HG03108 (cell line): ENCODE measurements at regions not wholly inside any gene's neighbourhood (a gene's known extent, or its start where the extent isn't known, plus 50 kb on each side); places are given as distances from the start of the nearest gene placed in this dataset.
"Not testable (repeated sequence)": the region's sequence is repeated elsewhere in the genome, so short reads cannot be mapped to it uniquely, and the experiment has no call there.

Experiments
- ATAC-seq: cut with Tn5 transposase; IDR thresholded peaks from one replicate; pipeline ENCODE4 v1.9.1; 2021; ENCODE audit warnings: moderate library complexity; ENCODE audit not compliant: unreplicated experiment

DNA sequence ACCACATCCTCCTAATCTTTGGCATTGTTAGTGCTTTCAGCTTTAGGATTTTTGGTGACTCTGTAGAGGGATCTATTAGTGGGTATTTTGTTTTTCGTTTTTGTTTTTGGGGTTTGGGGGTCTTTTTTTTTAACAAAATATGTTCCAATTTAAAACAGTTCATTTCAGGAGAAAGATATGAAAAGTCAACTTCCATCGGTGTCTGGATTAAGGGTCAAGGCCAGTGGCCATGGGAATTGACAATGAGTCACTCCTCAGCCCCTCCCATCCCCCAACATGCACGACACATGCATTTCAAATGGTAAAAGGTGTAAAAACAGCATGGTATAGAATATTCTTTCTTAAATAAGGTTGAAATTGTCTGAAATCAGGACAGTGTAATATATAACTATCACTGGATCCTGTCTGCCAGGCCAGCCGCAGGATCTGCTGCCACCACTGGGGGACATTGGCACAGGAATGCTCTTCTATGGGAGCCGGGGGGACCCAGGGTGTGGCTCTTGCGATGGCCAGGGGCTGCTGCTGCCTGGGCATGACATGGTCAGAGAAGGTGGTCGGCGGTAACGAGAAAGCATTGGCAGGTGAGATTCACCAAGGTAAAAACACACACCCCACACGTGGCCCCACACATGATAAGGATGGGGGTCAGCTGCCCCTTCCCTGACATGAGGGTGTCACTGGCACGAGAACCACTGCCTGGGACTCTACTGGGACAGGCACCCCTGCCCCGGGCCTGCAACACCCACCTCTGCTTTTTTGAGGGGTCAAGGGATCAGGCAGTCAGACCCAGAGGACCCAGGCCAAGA, 126.2 kb upstream of the KCTD7 start:
- no peak for ATAC-seq

DNA sequence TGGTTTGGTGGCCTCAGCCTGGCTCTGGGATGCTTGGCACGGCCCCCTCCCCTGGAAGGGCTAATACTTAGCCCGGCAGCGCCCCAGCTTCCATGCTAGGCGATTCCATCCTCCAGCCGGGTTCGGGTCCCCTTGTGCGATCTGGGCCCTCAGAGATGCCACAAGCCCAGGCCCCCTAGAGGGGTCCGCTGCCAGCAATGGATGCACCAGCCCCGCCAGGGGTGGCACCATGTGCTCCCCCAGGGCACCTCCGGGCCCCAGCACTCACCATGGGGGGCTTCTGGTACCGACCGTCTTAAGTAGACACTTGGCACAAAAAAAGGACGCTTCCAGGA, 125.7 kb upstream of the KCTD7 start:
- no peak for ATAC-seq

DNA sequence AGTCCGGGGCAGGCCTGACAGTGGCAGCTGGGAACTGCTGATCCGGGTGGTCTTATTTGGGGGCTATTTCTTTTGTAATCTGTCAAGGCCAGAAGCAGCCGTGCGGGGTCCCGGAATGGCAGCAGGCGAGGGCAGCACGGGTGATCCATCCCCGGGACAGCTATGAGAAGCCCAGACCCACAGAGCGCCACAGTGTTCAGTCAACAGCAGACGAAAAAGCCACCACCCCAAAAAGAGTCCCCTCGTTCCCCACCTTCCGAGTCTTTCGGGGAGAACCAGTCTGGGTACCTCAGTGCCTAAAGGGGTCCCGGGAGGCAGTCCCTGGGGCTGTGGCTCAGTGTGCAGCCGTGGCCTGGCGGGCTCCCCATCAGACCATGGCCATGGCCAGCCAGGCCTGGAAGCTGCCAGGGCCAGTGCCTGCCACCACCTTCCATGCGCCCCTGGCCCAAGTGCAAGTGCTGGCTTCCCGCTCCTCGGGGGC, 125.1 kb upstream of the KCTD7 start:
- no peak for ATAC-seq

DNA sequence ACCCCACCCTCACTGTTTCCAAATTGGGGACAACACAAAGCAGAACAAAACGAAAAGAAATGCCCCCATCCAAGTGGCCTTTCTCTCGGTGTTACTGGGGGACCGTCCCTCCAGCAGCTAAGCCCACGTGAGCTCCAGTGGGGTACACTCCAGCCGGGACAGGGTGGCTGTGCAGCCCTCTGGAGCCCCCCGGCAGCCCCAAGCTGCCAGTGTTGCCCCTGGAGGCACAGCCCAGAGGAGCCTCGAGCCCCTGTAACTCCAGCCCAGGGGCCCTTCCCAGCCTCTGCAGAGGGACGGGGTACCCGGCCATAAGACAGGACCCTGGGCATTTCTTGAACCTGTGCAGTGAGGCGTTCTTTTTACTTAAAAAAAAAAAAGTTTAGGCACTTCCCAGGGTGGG, 124.5 kb upstream of the KCTD7 start:
- ATAC-seq: no peak

DNA sequence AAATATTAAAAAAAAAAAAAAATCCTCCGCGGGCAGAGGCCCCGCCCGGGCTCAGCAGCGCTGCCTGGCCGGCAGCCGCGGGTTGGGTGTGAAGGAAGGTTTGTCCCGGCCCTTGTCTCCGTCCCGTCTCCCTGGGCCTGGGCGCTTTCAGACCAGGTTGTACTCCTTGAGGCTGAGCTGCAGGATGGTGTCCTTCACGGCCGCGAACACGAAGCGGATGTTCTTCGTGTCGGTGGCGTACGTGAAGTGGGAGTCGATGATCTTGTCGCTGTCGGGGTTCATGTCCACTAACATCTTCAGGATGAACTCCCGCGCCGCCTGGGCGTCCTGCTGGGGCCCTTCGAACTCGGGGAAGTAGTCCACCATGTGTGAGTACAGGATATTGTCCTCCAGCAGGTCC, 123.7 kb upstream of the KCTD7 start:
- no peak for ATAC-seq

DNA sequence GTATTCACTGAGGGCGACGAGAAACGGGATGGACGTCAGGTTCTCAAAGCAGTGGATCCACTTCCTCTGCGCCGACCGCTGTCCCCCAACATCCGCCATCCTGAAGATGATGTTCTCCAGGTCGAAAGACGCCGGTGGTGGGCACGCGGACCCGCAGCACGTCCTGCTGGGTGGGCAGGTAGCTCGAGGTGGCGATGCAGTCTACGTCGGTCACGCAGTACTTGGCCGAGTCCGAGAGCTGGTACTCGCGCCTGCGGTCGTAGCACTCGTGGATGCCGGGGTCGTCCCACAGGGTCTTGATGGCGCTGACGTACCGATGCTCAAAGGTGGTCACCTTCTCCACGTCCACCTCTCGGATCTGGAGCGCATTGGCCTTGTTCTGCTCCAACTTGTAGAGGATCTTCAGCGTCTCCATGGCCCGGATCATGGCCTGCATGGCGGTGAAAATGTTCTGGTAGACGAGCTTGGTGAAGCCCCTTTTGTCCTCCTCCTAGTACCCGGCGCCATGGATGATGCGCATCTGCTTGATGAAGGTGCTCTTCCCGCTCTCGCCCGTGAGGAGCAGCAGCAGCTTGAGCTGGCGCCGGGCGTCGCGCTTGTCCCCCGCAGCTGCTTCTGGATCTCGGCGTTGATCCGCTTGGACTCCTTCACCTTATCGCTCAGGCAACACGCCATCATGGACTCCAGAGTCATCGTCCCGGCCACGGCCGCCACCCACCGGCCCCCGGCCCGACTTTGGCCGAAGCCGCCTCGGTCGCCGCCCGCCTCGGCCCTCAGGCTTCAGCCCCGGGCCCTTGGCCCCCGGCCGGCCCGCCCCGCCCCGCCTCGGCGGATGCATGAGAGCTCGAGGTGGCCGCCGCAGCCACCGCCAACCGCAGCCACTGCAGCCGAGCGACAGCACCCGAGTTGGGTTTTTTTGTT, 122.9 kb upstream of the KCTD7 start:
- no peak for ATAC-seq

DNA sequence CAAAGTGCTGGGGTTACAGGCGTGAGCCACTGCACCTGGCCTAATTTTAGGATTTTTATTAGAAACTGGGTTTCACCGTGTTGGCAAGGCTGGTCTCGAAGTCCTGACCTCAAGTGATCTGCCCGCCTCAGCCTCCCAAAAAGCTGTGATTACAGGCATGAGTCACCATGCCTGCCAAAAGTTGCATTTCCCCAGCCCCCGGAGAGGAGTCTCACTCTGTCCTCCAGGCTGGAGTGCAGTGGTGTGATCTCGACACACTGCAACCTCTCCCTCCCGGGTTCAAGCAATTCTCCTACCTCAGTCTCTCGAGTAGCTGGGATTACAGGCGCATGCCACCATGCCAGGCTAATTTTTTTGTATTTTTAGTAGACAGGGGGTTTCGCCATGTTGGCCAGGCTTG, 122.0 kb upstream of the KCTD7 start:
- not testable (repeated sequence) for ATAC-seq

GRCh38 chr7:66507764-66508296, 120.9 kb upstream of the KCTD7 start:
- no peak for ATAC-seq

- no peak for ATAC-seq
Measured at GRCh38 chr7:66508431-66508830, 120.2 kb upstream of the KCTD7 start.

DNA sequence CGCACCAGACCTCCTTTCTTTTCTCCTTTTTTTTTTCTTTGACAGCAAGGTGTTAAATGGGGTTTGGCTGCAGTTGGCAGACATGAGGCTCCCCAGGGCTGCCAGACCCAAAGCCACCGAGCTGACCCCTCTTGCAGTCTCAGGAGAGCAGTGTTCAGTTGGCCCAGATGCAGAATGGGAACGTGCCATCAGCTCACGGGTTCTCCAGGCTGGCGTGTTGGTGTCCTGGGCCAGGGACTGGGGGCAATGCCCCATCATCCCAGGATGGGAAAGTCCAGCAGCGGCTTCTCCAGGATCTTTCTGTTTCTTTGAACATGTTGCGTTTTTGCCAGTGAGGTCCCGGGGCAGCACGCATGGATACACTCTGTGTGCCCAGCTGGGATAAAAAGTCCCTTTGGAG, 114.6 kb upstream of the KCTD7 start:
- ATAC-seq: no peak

DNA sequence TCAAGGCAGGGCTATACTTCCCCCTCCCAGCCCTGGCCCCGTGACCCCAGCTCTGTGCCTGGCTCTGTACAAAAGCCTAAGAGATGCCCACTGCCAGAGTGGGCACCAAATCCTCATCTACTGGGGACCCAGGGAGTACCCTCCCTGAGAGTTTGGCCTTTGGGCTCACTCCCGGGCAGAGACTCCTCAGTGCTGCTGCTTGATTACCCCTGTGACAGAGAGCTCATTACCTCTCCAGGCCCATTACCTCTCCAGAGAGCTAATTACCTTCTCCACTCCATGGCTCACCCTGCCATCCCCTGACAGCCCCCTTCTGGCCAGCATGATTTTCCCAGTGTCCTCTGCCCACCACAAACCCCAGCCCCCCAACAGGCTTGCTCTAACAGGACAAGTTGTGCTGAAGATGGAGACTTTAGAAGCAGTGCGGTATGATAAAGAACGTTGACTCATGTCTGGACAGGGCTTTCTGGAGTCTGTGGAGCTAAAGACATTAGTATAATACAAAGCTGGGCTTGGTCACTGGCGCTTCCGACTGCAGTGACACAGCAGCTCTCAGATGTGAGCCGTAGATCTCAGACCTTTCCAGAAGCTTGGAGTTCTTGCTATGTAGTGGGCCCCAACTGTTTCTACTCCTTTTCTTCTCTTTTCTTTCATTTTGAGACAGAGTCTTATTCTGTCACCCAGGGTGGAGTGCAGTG, 111.3 kb upstream of the KCTD7 start:
- ATAC-seq: no peak

DNA sequence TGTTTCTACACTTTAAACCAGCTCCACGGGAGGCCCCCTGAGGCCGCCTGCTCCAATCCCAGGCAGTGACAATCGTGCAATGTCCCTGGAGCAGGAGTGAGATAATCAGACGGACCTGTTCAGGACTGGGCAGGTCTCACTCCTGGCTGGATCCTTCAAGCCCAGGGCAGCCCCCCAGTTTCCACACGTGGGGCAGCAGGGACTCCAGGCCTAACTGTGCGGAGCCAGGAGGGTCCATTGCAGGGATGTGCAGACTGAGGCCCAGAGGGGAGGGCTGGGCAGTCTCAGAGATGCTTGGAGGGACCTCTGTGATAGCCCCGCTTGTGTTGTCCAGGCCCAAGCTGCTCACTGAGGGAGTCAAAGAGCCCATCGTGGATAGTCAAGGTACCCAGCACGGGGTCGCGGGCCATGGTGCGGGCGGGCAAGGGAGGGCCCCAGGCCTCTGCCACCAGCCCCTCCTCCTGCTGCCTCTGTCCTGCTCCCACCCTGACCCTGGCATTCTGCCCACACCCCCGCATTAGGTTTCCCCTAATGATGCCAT, 110.5 kb upstream of the KCTD7 start:
- ATAC-seq: no peak

- ATAC-seq: no peak
Measured at GRCh38 chr7:66521675-66522074, 107.0 kb upstream of the KCTD7 start.

GRCh38 chr7:66522518-66522917, 106.2 kb upstream of the KCTD7 start:
- ATAC-seq: no peak

- ATAC-seq: no peak
Measured at GRCh38 chr7:66523409-66523808, 105.3 kb upstream of the KCTD7 start.

- ATAC-seq: no peak
Measured at GRCh38 chr7:66524738-66525137, 103.9 kb upstream of the KCTD7 start.

GRCh38 chr7:66526782-66527181, 101.9 kb upstream of the KCTD7 start:
- not testable (repeated sequence) for ATAC-seq

- ATAC-seq: no peak
Measured at GRCh38 chr7:66528652-66529051, 100.0 kb upstream of the KCTD7 start.

GRCh38 chr7:66529883-66530610, 98.6 kb upstream of the KCTD7 start:
- no peak for ATAC-seq
